LNCaP clone FGC (cell line): ENCODE measurements at regions not wholly inside any gene's neighbourhood (a gene's known extent, or its start where the extent isn't known, plus 50 kb on each side); places are given as distances from the start of the nearest gene placed in this dataset.
"Not testable (repeated sequence)": the region's sequence is repeated elsewhere in the genome, so short reads cannot be mapped to it uniquely, and the experiment has no call there.

Source experiments
- DNase-seq: peaks from one replicate; pipeline ENCODE4 v3.0.0-alpha.2; 2011; ENCODE audit warnings: low read depth
- H3K4me3 ChIP-seq: 2 replicates; pipeline ENCODE4 v1.5.1; 2011; ENCODE audit warnings: mild to moderate bottlenecking, low read depth, low read length, control low read depth
- TF ChIP-seq, protein P1 (sequence below): IDR thresholded peaks from 2 replicates; pipeline ENCODE4 v1.5.1; 2012; ENCODE audit warnings: mild to moderate bottlenecking; ENCODE audit not compliant: control insufficient read depth, insufficient read depth; ENCODE audit errors: extremely low read depth

- peak; percentile 21 for DNase-seq
- H3K4me3 ChIP-seq, result no peak overlapping the region
- TF ChIP-seq, protein P1, sequence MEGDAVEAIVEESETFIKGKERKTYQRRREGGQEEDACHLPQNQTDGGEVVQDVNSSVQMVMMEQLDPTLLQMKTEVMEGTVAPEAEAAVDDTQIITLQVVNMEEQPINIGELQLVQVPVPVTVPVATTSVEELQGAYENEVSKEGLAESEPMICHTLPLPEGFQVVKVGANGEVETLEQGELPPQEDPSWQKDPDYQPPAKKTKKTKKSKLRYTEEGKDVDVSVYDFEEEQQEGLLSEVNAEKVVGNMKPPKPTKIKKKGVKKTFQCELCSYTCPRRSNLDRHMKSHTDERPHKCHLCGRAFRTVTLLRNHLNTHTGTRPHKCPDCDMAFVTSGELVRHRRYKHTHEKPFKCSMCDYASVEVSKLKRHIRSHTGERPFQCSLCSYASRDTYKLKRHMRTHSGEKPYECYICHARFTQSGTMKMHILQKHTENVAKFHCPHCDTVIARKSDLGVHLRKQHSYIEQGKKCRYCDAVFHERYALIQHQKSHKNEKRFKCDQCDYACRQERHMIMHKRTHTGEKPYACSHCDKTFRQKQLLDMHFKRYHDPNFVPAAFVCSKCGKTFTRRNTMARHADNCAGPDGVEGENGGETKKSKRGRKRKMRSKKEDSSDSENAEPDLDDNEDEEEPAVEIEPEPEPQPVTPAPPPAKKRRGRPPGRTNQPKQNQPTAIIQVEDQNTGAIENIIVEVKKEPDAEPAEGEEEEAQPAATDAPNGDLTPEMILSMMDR, result peak; percentile 37
Observed at GRCh38 chr4:98828801-98829200, 100.1 kb downstream of the EIF4E start.

GRCh38 chr4:98827661-98828060, 101.3 kb downstream of the EIF4E start:
- no peak for DNase-seq
- no peak overlapping the region for H3K4me3 ChIP-seq
- TF ChIP-seq, protein P1, result no peak

DNA sequence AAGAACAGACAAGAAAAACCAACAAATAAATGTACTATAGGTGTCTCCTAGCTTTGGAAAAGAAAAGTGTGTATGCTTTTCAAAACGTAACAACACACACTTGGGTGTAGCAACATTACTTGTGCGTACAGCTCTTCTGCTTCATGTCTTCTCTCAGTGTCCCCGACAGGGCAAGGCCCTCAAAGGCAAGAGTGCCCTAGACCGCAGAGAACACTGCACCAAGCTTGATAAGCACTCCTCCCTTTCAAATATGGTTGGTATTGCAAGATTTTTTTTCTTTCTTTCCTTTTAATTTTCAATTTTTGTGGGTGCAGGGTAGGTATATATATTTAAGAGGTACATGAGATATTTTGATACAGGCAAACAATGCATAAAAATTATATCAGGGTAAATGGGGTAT, 106.8 kb downstream of the EIF4E start:
- TF ChIP-seq, protein P1, result no peak
- no peak for DNase-seq
- H3K4me3 ChIP-seq, result no peak overlapping the region

DNA sequence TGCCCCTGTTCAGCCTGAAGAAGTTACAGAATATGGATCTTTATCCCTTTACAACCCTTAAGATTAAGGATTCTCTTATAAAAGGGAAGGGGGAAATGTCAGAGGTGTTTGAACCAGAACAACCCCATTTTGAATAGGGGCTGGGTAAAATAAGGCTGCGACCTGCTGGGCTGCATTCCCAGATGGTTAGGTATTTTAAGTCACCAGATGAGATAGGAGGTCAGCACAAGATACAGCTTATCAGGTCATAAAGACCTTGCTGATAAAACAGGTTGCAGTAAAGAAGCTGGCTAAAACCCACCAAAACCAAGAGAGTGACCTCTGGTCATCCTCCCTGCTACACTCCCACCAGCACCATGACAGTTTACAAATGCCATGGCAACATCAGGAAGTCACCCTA, 110.8 kb downstream of the EIF4E start:
- not testable (repeated sequence) for DNase-seq, H3K4me3 ChIP-seq

- no peak overlapping the region for H3K4me3 ChIP-seq
- no peak for DNase-seq
- TF ChIP-seq, protein P1, result no peak
Observed at GRCh38 chr4:98816816-98817215, 112.1 kb downstream of the EIF4E start.

GRCh38 chr4:98816386-98816785, 112.5 kb downstream of the EIF4E start:
- no peak for DNase-seq
- no peak overlapping the region for H3K4me3 ChIP-seq
- TF ChIP-seq, protein P1, result no peak

GRCh38 chr4:98804403-98804802, 124.5 kb downstream of the EIF4E start:
- no peak overlapping the region for H3K4me3 ChIP-seq
- TF ChIP-seq, protein P1, result no peak
- DNase-seq, result no peak
